HG03139 (cell line): ENCODE measurements at regions not wholly inside any gene's neighbourhood (a gene's known extent, or its start where the extent isn't known, plus 50 kb on each side); places are given as distances from the start of the nearest gene placed in this dataset.
"Not testable (repeated sequence)": the region's sequence is repeated elsewhere in the genome, so short reads cannot be mapped to it uniquely, and the experiment has no call there.

Experiments used
- ATAC-seq: cut with Tn5 transposase; IDR thresholded peaks from one replicate; pipeline ENCODE4 v1.9.1; 2021; ENCODE audit not compliant: unreplicated experiment

- ATAC-seq = no peak
These were observed 492.0 kb upstream of the JAG1 start for GRCh38 chr20:11165789-11166188.

DNA sequence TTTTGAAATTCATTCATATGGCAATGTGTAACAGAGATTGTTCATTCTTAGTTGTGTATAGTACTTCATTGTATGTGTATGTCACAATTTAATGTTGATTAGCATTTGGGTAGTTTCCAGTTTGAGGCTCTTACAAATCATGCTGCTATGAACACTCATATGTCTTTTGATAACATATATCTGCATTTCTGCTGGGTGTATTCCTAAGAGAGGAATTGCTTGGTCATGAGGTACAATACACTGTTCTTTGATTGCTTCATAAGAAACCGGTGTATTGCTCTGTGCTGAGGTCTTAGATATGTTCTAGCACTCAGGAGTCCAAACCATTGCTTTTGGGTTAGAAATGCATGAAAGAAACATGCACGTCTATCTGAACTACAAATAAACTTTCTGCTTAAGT, 492.9 kb upstream of the JAG1 start:
- no peak for ATAC-seq

GRCh38 chr20:11168026-11168425, 494.2 kb upstream of the JAG1 start:
- no peak for ATAC-seq

DNA sequence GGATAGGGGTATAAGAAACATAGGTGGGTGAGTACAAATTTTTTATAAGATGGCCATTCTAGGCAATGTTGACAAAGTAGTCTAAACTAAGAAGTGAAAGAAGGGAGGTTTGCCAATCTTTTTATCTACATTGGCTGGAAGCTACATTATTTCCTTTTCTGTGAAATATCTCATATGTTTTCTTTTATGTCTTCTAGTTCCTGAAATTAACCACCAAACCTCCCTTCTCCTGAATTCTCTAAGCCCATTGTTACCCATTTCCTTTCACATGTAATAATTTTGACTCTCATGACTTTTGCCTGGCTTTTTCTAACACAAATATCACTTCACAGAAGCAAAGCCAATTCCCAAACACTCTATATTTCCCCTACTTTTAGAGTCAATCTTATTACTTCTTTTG, 496.2 kb upstream of the JAG1 start:
- ATAC-seq = no peak

DNA sequence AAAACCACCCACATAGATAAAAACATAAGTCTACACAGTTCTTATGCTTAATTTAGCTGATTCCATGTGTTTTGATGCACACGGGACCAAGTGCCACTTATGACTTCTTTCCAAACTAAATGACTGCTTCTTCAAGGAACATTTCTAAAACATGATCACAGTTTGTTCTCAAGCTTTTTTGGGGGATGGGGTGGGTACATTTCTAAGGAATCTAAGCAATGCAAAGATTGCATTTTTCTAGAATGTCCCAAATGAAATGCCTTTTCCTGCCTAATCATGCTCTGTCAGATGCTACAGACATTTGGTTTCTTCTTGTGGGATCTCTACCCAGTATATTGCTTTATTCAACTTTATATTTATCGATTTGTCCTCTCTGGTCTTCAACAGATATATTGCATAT, 496.8 kb upstream of the JAG1 start:
- no peak for ATAC-seq

GRCh38 chr20:11172881-11173280, 499.1 kb upstream of the JAG1 start:
- ATAC-seq = no peak

DNA sequence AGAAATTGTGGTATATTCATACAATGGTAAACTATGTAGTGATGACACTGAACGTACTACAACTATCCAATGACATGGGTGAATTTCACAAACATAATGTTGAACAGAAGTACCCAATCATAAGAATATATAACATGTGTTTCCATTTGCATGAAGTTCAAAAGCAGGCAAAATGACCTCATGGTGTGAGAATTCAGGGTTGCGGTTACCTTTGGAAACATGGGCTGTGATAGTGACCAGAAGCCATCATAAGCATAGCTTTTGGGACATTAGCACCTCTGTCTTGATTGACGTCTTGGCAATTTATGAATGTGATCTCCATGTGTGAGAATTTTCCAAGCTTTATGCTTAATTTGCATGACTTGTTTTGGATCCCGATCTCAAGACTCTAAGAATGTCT, 500.1 kb upstream of the JAG1 start:
- ATAC-seq = no peak

DNA sequence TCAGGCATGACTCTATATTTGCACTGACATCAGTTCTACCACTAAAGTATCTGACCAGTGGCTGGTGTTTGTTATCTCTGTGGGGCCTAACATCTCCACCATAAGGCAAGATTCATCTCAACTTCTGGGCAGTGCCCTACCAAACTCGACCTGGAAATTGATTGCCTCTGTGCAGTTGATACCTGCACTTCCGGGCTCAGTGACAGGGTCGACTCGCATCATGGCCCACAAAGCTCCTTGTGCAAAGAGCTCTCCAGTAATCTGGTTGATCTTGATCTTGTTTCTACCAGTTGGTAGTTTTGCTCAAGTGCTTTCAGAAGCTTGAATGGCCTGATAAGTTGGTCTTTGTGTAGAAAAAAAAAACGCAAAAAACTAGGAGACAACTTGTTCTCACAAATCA, 501.1 kb upstream of the JAG1 start:
- ATAC-seq = no peak

DNA sequence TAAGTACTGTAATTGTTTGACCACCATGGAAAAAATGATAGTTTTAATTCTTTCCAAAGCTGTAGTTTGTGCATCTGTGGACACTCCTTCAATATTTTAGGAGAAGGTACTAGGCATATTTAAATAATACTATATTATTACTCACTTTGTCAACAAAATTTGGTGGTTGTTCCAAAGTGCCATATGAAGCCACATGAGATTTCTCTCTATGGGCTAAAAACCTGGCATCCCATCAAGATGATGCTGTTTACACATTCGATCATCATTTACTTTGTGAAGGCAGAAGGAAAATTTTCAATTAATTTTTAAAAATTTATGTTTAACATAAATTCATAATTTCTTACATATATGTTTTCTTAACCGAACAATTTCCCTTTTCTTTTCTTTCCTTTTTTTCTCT, 502.6 kb upstream of the JAG1 start:
- no peak for ATAC-seq

DNA sequence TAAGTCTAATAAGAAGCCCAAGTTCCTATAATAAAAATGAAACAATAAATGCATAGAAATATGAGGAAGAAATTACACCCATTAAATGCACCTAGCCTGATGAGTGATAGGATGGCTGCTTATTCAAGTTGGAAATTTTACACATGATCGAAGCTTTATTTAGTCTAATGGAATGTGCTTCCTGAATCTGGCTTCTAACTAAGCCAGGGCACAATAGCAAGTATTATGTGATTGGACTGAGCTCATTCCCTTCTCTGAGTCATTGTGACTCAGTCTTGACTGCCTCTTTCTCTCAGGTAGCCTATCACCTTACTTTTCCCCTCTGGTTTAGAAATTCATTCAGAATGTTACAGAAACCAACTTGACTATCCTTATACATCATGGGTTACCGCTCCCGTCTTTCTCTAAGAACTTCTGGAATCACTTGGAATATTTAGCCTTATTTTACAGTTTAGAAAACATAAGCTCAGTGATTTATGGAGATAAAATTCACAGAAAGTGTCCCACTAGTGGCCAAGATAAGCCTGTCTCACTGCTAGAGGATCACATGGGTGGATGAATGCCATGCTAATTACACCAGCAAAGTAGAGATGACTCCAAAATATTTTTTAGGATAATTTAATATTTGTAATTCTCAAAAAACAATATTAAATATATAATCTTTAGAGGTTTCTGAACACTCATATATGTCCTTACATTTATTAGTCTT, 505.3 kb upstream of the JAG1 start:
- no peak for ATAC-seq

GRCh38 chr20:11180186-11180585, 506.4 kb upstream of the JAG1 start:
- no peak for ATAC-seq

DNA sequence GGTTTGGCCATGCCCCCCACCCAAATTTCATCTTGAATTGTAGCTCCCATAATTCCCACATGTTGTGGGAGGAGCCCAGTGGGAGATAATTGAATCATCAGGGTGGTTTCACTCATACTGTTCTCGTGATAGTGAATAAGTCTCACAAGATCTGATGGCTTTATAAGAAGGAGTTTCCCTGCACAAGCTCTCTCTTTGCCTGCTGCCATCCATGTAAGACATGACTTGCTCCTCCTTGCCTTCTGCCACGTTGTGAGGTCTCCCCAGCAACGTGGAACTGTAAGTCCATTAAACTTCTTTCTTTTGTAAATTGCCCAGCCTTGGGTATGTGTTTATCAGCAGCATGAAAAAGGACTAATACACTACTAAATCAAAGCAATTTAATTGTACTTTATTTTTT, 507.3 kb upstream of the JAG1 start:
- ATAC-seq = not testable (repeated sequence)

DNA sequence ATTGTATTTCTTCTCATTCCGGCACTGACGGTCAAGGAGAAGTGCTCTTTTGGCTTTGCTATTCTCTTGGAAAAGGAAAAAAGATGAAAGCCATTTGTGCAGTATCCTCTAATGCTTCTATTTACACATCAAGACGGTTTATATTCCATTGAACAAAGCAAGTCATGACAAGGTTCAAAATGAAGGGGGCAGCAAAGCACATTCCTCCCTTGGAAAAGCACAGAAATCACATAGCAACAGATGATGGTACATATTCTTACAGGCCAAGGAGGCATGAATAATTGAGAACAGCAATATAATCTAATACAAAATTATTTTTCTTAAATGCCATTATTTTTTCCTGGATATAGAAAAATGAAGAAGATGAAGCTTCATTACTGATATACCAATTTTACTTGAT, 508.2 kb upstream of the JAG1 start:
- no peak for ATAC-seq

GRCh38 chr20:11182720-11183119, 508.9 kb upstream of the JAG1 start:
- no peak for ATAC-seq

DNA sequence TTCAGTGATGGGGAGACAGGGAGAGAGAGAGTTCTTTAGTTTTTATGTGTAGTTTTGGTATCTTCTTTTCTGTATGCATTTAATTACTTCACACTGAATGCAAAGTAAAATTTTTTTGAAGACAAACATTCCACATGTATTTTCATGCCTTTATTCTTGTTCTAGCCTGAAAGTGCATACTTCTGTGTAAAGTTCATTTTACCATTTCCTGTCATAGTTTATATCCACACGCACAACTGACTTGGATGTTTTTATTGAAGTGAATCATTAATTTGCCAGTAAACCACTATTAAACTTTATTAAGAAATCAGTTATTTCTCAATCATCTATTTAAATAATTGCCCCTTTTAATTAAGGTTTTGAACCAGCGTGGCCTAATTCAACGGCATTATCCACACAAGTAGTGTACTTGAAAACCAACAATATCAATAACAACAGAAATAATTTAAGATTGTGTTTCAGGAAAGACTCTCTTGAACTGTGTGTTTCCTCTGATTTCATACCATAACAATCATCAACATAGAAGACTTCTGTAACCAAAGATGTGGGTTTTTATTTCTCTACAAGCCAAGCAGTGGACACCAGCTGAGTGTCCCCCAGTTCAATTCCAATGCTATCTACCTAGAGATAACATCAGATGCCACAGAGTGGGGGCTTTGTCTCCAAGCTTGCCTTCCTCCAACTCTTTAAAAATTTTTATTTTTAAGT, 512.7 kb upstream of the JAG1 start:
- no peak for ATAC-seq

- no peak for ATAC-seq
These were observed 515.2 kb upstream of the JAG1 start for GRCh38 chr20:11188843-11189603.

DNA sequence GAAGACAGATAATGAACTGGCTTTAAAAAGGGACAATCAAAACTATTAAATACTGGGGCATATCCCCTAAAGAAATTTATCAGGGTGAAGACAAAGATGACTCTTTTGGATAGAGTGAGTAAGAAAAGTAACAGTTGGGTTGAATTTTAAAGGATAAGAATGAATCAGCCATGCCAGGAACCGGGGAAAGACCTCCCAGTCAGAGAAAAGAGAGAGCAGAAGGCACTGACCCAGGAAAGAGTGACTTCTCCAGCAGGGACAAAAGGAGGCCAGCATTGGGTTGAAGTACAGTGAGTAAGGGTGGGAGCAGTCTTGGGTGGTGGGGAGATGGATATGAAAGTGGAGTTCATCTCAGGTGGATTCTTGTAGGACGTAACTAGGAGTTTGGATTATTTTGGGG, 516.9 kb upstream of the JAG1 start:
- ATAC-seq = no peak

DNA sequence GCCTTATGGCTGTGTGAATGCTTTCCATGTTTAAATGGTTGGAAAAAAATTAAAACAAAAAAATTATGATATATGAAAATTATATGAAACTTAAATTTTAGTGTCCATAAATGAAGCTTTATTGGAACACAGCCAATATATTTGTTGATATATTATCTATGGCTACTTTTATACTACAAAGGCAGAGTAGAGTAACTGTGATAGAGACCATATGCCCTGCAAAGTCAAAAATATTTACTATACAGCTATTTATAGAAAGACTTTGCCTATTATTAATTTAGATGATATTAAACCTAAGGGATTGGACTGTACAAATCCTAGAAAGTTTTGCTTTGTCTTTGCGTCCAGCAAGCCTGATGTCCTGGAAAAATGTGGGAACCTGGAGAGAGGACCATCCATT, 518.3 kb upstream of the JAG1 start:
- no peak for ATAC-seq

DNA sequence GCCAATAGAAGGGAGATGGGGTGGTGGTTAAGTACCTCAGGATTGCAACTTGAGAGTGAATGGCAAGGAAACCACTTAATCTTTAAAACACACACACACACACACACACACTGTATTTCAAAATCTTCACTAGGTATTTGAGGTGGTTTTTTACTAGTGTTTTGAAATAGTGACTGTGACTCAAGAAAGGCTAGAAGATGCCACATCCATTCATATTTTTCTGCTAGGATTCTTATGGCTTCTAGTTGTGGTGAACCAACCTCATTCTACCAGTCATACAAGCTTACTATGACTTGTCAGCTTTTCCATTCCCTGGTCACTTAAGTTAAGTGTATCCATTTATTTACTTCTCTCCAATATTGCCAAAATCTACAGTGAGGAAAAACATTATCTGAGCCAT, 519.4 kb upstream of the JAG1 start:
- ATAC-seq = no peak

GRCh38 chr20:11195169-11195568, 521.4 kb upstream of the JAG1 start:
- ATAC-seq = no peak

GRCh38 chr20:11195899-11196558, 522.2 kb upstream of the JAG1 start:
- ATAC-seq = no peak

DNA sequence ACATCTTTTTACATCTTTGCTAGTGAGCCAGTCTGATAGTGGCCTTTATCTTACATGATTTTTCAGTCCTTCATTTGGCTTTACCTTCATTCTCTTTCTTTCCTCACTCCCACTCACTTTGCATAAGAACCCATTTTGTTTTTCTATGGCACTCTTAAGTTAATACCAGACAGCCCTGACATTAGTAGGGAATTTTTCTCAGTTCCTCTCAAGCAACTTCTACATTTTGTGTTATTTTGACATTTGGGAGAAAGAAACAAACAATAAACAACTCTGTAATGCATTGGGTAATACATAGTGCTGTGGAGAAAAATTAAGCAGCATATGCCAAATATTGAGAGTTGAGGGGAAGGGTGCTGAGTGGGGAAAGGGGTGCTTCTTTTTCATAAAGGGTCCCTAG, 524.1 kb upstream of the JAG1 start:
- no peak for ATAC-seq
